ENCODE measurements at regions not wholly inside any gene's neighbourhood (a gene's known extent, or its start where the extent isn't known, plus 50 kb on each side); places are given as distances from the start of the nearest gene placed in this dataset.
"Not testable (repeated sequence)": the region's sequence is repeated elsewhere in the genome, so short reads cannot be mapped to it uniquely, and the experiment has no call there.

- ATAC-seq; H3K4me1 ChIP-seq; intact Hi-C loops (cut with DNase I): not testable (repeated sequence)
Measured at GRCh38 chr5:99471726-99472125, 542.9 kb upstream of the CHD1 start.

DNA sequence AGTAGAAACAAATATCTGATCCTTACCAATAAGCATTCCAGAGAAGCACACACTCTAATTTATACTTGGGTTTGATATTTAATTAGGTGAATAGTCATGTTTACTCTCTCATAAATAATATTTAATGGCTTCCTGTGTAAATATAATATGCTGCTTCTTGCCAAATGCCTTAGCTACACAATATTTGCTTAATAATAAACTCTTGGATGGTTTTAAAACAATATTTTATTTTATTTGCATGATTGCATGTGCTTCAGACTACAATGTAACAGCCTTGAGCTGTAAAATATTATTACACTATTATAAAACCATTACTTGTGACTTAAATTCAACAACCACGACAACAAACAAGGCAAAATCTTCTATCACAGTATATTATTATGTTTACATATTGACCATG lies 542.4 kb upstream of the CHD1 start:
- H3K27me3 ChIP-seq (ENCODE audit: low read depth); ATAC-seq; H3K9me3 ChIP-seq; intact Hi-C loops (cut with DNase I); H3K4me1 ChIP-seq; DNase-seq; H3K27ac ChIP-seq; H3K36me3 ChIP-seq; H3K4me3 ChIP-seq: not testable (repeated sequence)

More at GRCh38 chr5:99471726-99472125, 542.9 kb upstream of the CHD1 start:
- not testable (repeated sequence) for H3K9me3 ChIP-seq; H3K27me3 ChIP-seq (ENCODE audit: low read depth); DNase-seq; H3K4me3 ChIP-seq; H3K36me3 ChIP-seq; H3K27ac ChIP-seq

DNA sequence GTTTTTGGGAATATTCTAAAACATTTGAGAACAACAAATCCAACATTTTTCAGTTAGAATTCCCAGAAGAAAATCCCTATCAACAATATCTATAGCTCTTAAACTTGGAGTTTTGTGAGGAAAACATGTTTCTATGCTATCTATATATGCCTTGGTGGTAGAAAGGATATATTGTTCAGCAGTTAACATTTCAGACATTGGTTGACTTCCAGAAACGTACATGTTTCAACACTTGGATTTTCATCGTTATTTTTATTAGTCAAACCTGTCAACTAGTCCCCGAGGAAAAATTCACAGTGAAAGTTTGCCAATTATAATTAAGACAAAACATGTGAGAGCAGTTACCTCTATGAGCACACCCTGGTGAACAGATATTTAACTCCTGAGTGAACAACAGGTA lies 541.8 kb upstream of the CHD1 start:
- intact Hi-C loops (cut with DNase I); H3K4me1 ChIP-seq; H3K36me3 ChIP-seq; H3K4me3 ChIP-seq; DNase-seq; ATAC-seq; H3K9me3 ChIP-seq; H3K27ac ChIP-seq; H3K27me3 ChIP-seq (ENCODE audit: low read depth): not testable (repeated sequence)

DNA sequence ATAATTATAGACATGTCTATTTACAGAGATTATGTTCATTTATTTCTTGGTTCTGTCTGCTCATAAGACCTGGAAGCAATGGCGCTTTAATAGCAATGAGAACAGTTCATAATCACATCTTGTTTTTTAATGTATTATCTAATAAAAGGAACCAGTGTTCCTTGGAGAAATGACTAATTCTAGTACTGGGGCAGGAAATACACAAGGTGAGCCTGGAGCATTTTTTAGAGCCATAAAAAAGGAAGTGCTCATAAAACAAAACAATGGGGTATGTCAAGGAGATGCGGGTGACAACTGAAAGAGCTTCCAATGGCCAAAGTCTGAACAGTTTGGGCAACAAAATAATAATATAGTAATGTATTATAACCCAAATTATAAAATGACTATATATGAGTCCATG lies 531.9 kb upstream of the CHD1 start:
- Histone ChIP-seq H3K4me1 (no peaks in the 10 kb centered on the region), H3K27me3 (ENCODE audit: low read depth) (no peaks in the 10 kb centered on the region), H3K4me3 (no peak overlapping the region), H3K27ac (no peak overlapping the region), H3K9me3 (no peaks in the 10 kb centered on the region), H3K36me3 (no peaks in the 10 kb centered on the region)
- intact Hi-C loops (cut with DNase I): no loop called here
- ATAC-seq (no peak), DNase-seq (no peak)
- no peak for TF ChIP-seq CTCF (IDR thresholded peaks at IDR 0.05)

DNA sequence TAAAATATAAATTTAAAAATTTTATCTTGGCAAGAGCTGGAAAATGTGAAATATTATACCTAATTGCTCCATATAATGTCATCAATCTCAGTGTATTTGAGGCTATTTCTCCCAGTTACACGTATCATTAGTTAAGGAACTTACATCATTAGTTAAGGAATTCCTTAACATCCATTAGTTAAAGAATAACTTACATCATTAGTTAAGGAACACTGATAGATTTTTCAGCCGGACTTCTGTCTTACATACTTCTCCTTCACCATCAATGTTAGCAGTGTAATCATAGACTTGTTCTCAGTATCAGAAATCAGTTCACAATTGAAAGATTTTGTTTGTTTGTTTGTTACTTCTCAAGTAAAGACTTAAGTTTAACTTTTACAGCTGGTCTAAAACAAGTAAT lies 524.4 kb upstream of the CHD1 start:
- H3K4me1 ChIP-seq: no peaks in the 10 kb centered on the region
- TF ChIP-seq CTCF (IDR thresholded peaks at IDR 0.05): no peak
- no peaks in the 10 kb centered on the region for H3K36me3 ChIP-seq
- H3K9me3 ChIP-seq: no peaks in the 10 kb centered on the region
- intact Hi-C loops (cut with DNase I): no loop called here
- ATAC-seq (no peak), DNase-seq (no peak)
- H3K4me3 ChIP-seq: no peak overlapping the region
- no peak overlapping the region for H3K27ac ChIP-seq
- H3K27me3 ChIP-seq (ENCODE audit: low read depth): no peaks in the 10 kb centered on the region

GRCh38 chr5:99449786-99450185 lies 521.0 kb upstream of the CHD1 start:
- H3K9me3 ChIP-seq: no peaks in the 10 kb centered on the region
- H3K4me3 ChIP-seq: no peak overlapping the region
- H3K36me3 ChIP-seq: no peaks in the 10 kb centered on the region
- ATAC-seq (no peak), DNase-seq (no peak)
- no peak for TF ChIP-seq CTCF (IDR thresholded peaks at IDR 0.05)
- no peak overlapping the region for H3K27ac ChIP-seq
- H3K27me3 ChIP-seq (ENCODE audit: low read depth): no peaks in the 10 kb centered on the region
- H3K4me1 ChIP-seq: no peaks in the 10 kb centered on the region
- intact Hi-C loops (cut with DNase I): no loop called here

GRCh38 chr5:99445805-99446204 lies 517.0 kb upstream of the CHD1 start:
- H3K27me3 ChIP-seq (ENCODE audit: low read depth): no peaks in the 10 kb centered on the region
- no peak for TF ChIP-seq CTCF (IDR thresholded peaks at IDR 0.05)
- intact Hi-C loops (cut with DNase I): no loop called here
- no peaks in the 10 kb centered on the region for H3K9me3 ChIP-seq
- ATAC-seq (no peak), DNase-seq (no peak)
- no peaks in the 10 kb centered on the region for H3K4me1 ChIP-seq
- no peaks in the 10 kb centered on the region for H3K36me3 ChIP-seq
- no peak overlapping the region for H3K4me3 ChIP-seq
- no peak overlapping the region for H3K27ac ChIP-seq
